Stimulated activated CD4-positive, alpha-beta T cell treated with anti-CD3 and anti-CD28 coated beads, Interleukin-2, amount 100 ng/mL, for 48 hours (primary cell): ENCODE measurements at regions not wholly inside any gene's neighbourhood (a gene's known extent, or its start where the extent isn't known, plus 50 kb on each side); places are given as distances from the start of the nearest gene placed in this dataset.
"Not testable (repeated sequence)": the region's sequence is repeated elsewhere in the genome, so short reads cannot be mapped to it uniquely, and the experiment has no call there.

ENCODE experiments used
- DNase-seq, 2 donors: peaks; one replicate each; pipeline ENCODE4 v3.0.0-alpha.2; 2020

- no peak for DNase-seq
These were observed 58.8 kb downstream of the UQCRFS1 start for GRCh38 chr19:29154163-29154562.

- DNase-seq, result no peak
These were observed 67.2 kb downstream of the UQCRFS1 start for GRCh38 chr19:29145756-29146155.

GRCh38 chr19:29143183-29143582, 69.8 kb downstream of the UQCRFS1 start:
- no peak for DNase-seq

- no peak for DNase-seq
These were observed 73.7 kb downstream of the UQCRFS1 start for GRCh38 chr19:29139227-29139626.

GRCh38 chr19:29138206-29138605, 74.7 kb downstream of the UQCRFS1 start:
- not testable (repeated sequence) for DNase-seq

- DNase-seq, result no peak
These were observed 81.5 kb downstream of the UQCRFS1 start for GRCh38 chr19:29131456-29131855.

GRCh38 chr19:29129148-29129547, 83.8 kb downstream of the UQCRFS1 start:
- DNase-seq, result no peak

- no peak for DNase-seq
These were observed 84.7 kb downstream of the UQCRFS1 start for GRCh38 chr19:29128203-29128602.

- DNase-seq, result no peak
These were observed 90.8 kb downstream of the UQCRFS1 start for GRCh38 chr19:29122185-29122584.

- no peak for DNase-seq
These were observed 91.3 kb downstream of the UQCRFS1 start for GRCh38 chr19:29121684-29122083.

- DNase-seq, result no peak
These were observed 92.5 kb downstream of the UQCRFS1 start for GRCh38 chr19:29120466-29120865.

GRCh38 chr19:29119590-29119989, 93.4 kb downstream of the UQCRFS1 start:
- no peak for DNase-seq

GRCh38 chr19:29118389-29118788, 94.6 kb downstream of the UQCRFS1 start:
- DNase-seq, result no peak

GRCh38 chr19:29117926-29118325, 95.0 kb downstream of the UQCRFS1 start:
- no peak for DNase-seq

- DNase-seq, result no peak
These were observed 97.8 kb downstream of the UQCRFS1 start for GRCh38 chr19:29115181-29115580.

GRCh38 chr19:29113838-29114237, 99.1 kb downstream of the UQCRFS1 start:
- no peak for DNase-seq

- DNase-seq, result no peak
These were observed 101.4 kb downstream of the UQCRFS1 start for GRCh38 chr19:29111576-29111975.

- DNase-seq, result no peak
These were observed 105.1 kb downstream of the UQCRFS1 start for GRCh38 chr19:29107831-29108230.

GRCh38 chr19:29106346-29106885, 106.5 kb downstream of the UQCRFS1 start:
- DNase-seq, result no peak

- no peak for DNase-seq
These were observed 107.2 kb downstream of the UQCRFS1 start for GRCh38 chr19:29105629-29106292.

- DNase-seq, result no peak
These were observed 108.2 kb downstream of the UQCRFS1 start for GRCh38 chr19:29104605-29105241.

- DNase-seq, result no peak
These were observed 114.0 kb downstream of the UQCRFS1 start for GRCh38 chr19:29098863-29099481.

GRCh38 chr19:29098091-29098490, 114.9 kb downstream of the UQCRFS1 start:
- no peak for DNase-seq

GRCh38 chr19:29096896-29097295, 116.1 kb downstream of the UQCRFS1 start:
- DNase-seq, result no peak
